HCT116 (cell line): ENCODE measurements at regions not wholly inside any gene's neighbourhood (a gene's known extent, or its start where the extent isn't known, plus 50 kb on each side); places are given as distances from the start of the nearest gene placed in this dataset.

Source experiments
- ATAC-seq: fragments of 200-7000 bp; cut with Tn5 transposase; 2 replicates; pipeline ENCODE4 v1.9.1; 2020; ENCODE audit warnings: mild to moderate bottlenecking, moderate library complexity
- BruUV-seq: library from RNA; stranded (reverse); fragments of 400-500 nt; replicated peaks from 2 replicates; lab custom pipeline; 2021; lab: Mats Ljungman, UMichigan
- CTCF ChIA-PET: fragments of 300-600 bp; sonication (Branson Sonifier 250); formaldehyde crosslinking; loops from one replicate; lab custom pipeline; 2021; ENCODE audit warnings: antibody characterized with exemption; lab: Charles Lee
- POLR2A ChIA-PET: fragments of 300-600, 350-600 bp; sonication (Branson Sonifier 250); formaldehyde crosslinking; loops from one replicate; lab custom pipeline; 2021; ENCODE audit warnings: antibody characterized with exemption; lab: Charles Lee
- RAD21 ChIA-PET, 2 experiments: fragments of 300-600 bp; sonication (Branson Sonifier 250); formaldehyde crosslinking; loops; one replicate each; lab custom pipeline; 2023; ENCODE audit warnings: low total read pairs in 2 of 2; ENCODE audit not compliant: uncharacterized antibody in 2 of 2, unreplicated experiment in 2 of 2, low non-redundant PET in 1 of 2; lab: Charles Lee
- DNase-seq: peaks from one replicate; pipeline ENCODE4 v3.0.0-alpha.2; 2010; ENCODE audit warnings: low read depth, low spot score
- H2AFZ ChIP-seq: fragments of 200-600 bp; shearing (Covaris generic), sonication (generic); 2 replicates; pipeline ENCODE4 v1.6.1; 2017; ENCODE audit warnings: low read depth, mixed run types, mixed read lengths, antibody characterized with exemption, low read length; ENCODE audit not compliant: poor library complexity, severe bottlenecking
- H3K27ac ChIP-seq: 2 replicates; pipeline ENCODE4 v1.5.1; 2012; ENCODE audit warnings: low read depth, low read length
- H3K27me3 ChIP-seq: fragments of 200-600 bp; sonication (generic); 2 replicates; pipeline ENCODE4 v1.6.1; 2016; ENCODE audit warnings: mixed run types, low read length, mixed read lengths; ENCODE audit not compliant: insufficient read depth
- H3K36me3 ChIP-seq, 2 experiments: fragments of 200-500 bp in 1 of 2; fragments of 200-600 bp in 1 of 2; sonication (Bioruptor generic) in 1 of 2; sonication (generic) in 1 of 2; 2 replicates each; pipeline versions ENCODE4 v1.5.1 to v1.6.1; 2014 to 2016; ENCODE audit warnings: low read length in 2 of 2, inconsistent platforms in 1 of 2, mixed read lengths in 1 of 2, mixed run types in 1 of 2; ENCODE audit not compliant: insufficient read depth in 2 of 2, control insufficient read depth in 1 of 2
- H3K4me1 ChIP-seq, 2 experiments: fragments of 200-600 bp in 1 of 2; sonication (generic) in 1 of 2; 2 replicates each; pipeline versions ENCODE4 v1.5.1 to v1.6.1; 2012 to 2017; ENCODE audit warnings: low read length in 2 of 2, inconsistent platforms in 1 of 2, mild to moderate bottlenecking in 1 of 2, mixed read lengths in 1 of 2, mixed run types in 1 of 2, moderate library complexity in 1 of 2; ENCODE audit not compliant: insufficient read depth in 2 of 2, control insufficient read depth in 1 of 2
- H3K4me2 ChIP-seq: fragments of 200-600 bp; sonication (generic); 2 replicates; pipeline ENCODE4 v1.6.1; 2017; ENCODE audit warnings: mixed run types, low read length, mixed read lengths
- H3K4me3 ChIP-seq, 2 experiments: fragments of 200-600 bp in 1 of 2; sonication (generic) in 1 of 2; replicated peaks in 1 of 2; 2 replicates each; pipeline ENCODE4 v1.5.1; 2011 to 2016; ENCODE audit warnings: low read length in 2 of 2, control low read depth in 1 of 2, low read depth in 1 of 2, mild to moderate bottlenecking in 1 of 2, mixed read lengths in 1 of 2, mixed run types in 1 of 2
- H3K79me2 ChIP-seq: fragments of 200-600 bp; sonication (generic); 2 replicates; pipeline ENCODE4 v1.6.1; 2017; ENCODE audit warnings: mild to moderate bottlenecking, mixed run types, low read length, moderate library complexity, mixed read lengths; ENCODE audit not compliant: insufficient read depth
- H3K9ac ChIP-seq: fragments of 200-600 bp; sonication (generic); 2 replicates; pipeline ENCODE4 v1.6.1; 2016; ENCODE audit warnings: low read length, mixed read lengths
- H3K9me2 ChIP-seq: fragments of 200-600 bp; sonication (generic), shearing (Covaris generic); 2 replicates; pipeline ENCODE4 v1.6.1; 2017; ENCODE audit warnings: mixed run types, mild to moderate bottlenecking, moderate library complexity; ENCODE audit not compliant: insufficient read depth
- H3K9me3 ChIP-seq, 2 experiments: fragments of 200-500 bp in 1 of 2; fragments of 200-600 bp in 1 of 2; sonication (Bioruptor generic) in 1 of 2; sonication (generic) in 1 of 2; 2 replicates each; pipeline ENCODE4 v1.6.1; 2014 to 2017; ENCODE audit warnings: low read length in 2 of 2, mixed read lengths in 2 of 2, inconsistent platforms in 1 of 2, low read depth in 1 of 2, mild to moderate bottlenecking in 1 of 2, mixed run types in 1 of 2, moderate library complexity in 1 of 2; ENCODE audit not compliant: control insufficient read depth in 1 of 2, insufficient read depth in 1 of 2
- H4K20me1 ChIP-seq: fragments of 200-600 bp; sonication (generic), shearing (Covaris generic); 2 replicates; pipeline ENCODE4 v1.6.1; 2017; ENCODE audit warnings: mixed run types, mild to moderate bottlenecking, moderate library complexity; ENCODE audit not compliant: insufficient read depth
- ATF3 ChIP-seq: IDR thresholded peaks from 2 replicates; pipeline ENCODE4 v1.6.1; 2012
- CTCF ChIP-seq, 3 experiments: fragments of 200-600 bp in 1 of 3; sonication (generic) in 1 of 3; IDR thresholded peaks in 2 of 3; conservative IDR thresholded peaks in 1 of 3; 2 replicates each; pipeline ENCODE4 v1.5.1; 2012 to 2017; ENCODE audit warnings: low read depth in 2 of 3, low read length in 2 of 3, antibody characterized with exemption in 1 of 3, borderline replicate concordance in 1 of 3, control low read depth in 1 of 3, mild to moderate bottlenecking in 1 of 3, mixed read lengths in 1 of 3, mixed run types in 1 of 3, moderate library complexity in 1 of 3; ENCODE audit not compliant: insufficient read depth in 1 of 3
- EGR1 ChIP-seq: IDR thresholded peaks from 2 replicates; pipeline ENCODE4 v1.6.1; 2012; ENCODE audit warnings: low read depth
- ELF1 ChIP-seq: IDR thresholded peaks from 2 replicates; pipeline ENCODE4 v1.6.1; 2012; ENCODE audit warnings: low read depth, borderline replicate concordance
- EZH2 ChIP-seq: fragments of 200-600 bp; sonication (generic); IDR thresholded peaks from 2 replicates; pipeline ENCODE4 v1.6.1; 2017; ENCODE audit warnings: antibody characterized with exemption, mixed run types
- FOSL1 ChIP-seq: IDR thresholded peaks from 2 replicates; pipeline ENCODE4 v1.6.1; 2012; ENCODE audit warnings: low read depth
- JUND ChIP-seq: IDR thresholded peaks from 2 replicates; pipeline ENCODE4 v1.6.1; 2012
- SIN3A ChIP-seq: IDR thresholded peaks from 2 replicates; pipeline ENCODE4 v1.6.1; 2012; ENCODE audit warnings: low read depth
- SP1 ChIP-seq: IDR thresholded peaks from 2 replicates; pipeline ENCODE4 v1.6.1; 2012; ENCODE audit warnings: low read depth
- SRF ChIP-seq: IDR thresholded peaks from 2 replicates; pipeline ENCODE4 v1.6.1; 2012; ENCODE audit warnings: low read depth
- YY1 ChIP-seq: IDR thresholded peaks from 2 replicates; pipeline ENCODE4 v1.6.1; 2011; ENCODE audit warnings: low read length, low read depth, moderate library complexity, mild to moderate bottlenecking; ENCODE audit not compliant: insufficient replicate concordance; ENCODE audit errors: extremely low read depth
- ZBTB33 ChIP-seq: IDR thresholded peaks from 2 replicates; pipeline ENCODE4 v1.6.1; 2011; ENCODE audit warnings: mild to moderate bottlenecking, low read length, moderate library complexity; ENCODE audit not compliant: insufficient replicate concordance; ENCODE audit errors: extremely low read depth
- ZFX ChIP-seq: fragments of 450-650 bp; IDR thresholded peaks from 2 replicates; pipeline ENCODE4 v1.6.1; 2017
- intact Hi-C: fragments of 100-400 bp; cut with micrococcal nuclease; formaldehyde crosslinking; loops from 2 replicates; pipeline ENCODE4 v1.10.0; 2022

DNA sequence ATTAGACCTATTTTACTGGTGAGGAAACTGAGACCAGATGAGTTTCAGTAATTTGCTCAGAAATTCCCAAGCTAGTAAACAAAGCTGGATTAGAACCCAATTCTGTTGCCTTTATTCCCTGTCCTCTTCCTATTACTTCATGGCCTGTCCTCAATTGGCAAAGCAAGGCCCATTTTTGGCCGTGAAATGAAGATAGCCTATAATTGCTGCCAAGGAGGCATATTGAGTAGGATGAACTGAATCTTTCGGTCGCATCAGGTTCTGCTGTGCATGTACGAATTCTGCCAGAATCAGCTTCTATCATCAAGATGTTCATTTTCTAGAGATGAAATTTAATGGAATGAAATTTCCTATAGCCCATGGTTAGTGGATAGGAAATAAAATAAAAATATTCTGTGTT, 1485.2 kb upstream of the PIK3C3 start:
- ChIA-PET POLR2A (no interaction called here), RAD21 (no interaction called here), CTCF (no interaction called here)
- no peak overlapping the region for H2AFZ ChIP-seq
- H3K4me2 ChIP-seq = no peak overlapping the region
- no peaks in the 10 kb centered on the region for H3K4me1 ChIP-seq
- no peaks in the 10 kb centered on the region for H3K79me2 ChIP-seq
- H3K27me3 ChIP-seq = no peaks in the 10 kb centered on the region
- no peaks in the 10 kb centered on the region for H4K20me1 ChIP-seq
- H3K9me2 ChIP-seq = no peaks in the 10 kb centered on the region
- BruUV-seq = no TSS peak
- H3K27ac ChIP-seq = no peak overlapping the region
- H3K36me3 ChIP-seq = no peaks in the 10 kb centered on the region
- H3K4me3 ChIP-seq = no peak overlapping the region
- no peak overlapping the region for H3K9ac ChIP-seq
- ATAC-seq (no peak), DNase-seq (no peak)
- TF ChIP-seq ELF1 (no peak), SP1 (no peak)
- peaks cover 4 to 41% of the 10 kb centered on the region in 2 experiments; a peak in 2 of 4 replicates for H3K9me3 ChIP-seq
- intact Hi-C loops = no loop called here

DNA sequence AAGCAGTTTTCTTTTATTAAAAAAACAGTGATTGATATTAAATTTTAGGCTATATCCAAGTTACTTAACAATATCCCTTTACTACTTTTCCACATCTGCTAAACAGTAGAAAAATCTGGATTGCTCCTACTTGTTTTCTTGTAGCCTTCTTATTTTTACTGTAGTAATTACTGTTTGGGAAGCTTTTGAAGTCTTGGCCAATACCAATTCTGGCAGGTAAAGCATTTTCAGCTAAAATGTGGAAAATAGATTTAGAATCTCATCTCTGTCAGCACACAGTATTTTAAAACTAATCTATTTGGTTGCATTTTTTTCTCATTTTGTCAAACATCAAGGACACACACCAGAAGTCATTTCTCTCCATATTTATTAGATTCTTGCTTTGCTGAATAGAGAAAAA, 1485.7 kb upstream of the PIK3C3 start:
- no peak for ATAC-seq
- H3K36me3 ChIP-seq = no peaks in the 10 kb centered on the region
- RAD21 ChIA-PET = no interaction called here
- no peaks in the 10 kb centered on the region for H3K9me2 ChIP-seq
- intact Hi-C loops = no loop called here
- POLR2A ChIA-PET = no interaction called here
- H3K27me3 ChIP-seq = no peaks in the 10 kb centered on the region
- H3K27ac ChIP-seq = no peak overlapping the region
- no peaks in the 10 kb centered on the region for H3K4me1 ChIP-seq
- H3K4me2 ChIP-seq = no peak overlapping the region
- no peaks in the 10 kb centered on the region for H3K79me2 ChIP-seq
- TF ChIP-seq ELF1 = no peak
- TF ChIP-seq SIN3A = no peak
- no peak for TF ChIP-seq SRF
- TF ChIP-seq EZH2 = no peak
- no peak for TF ChIP-seq ATF3
- no peak for TF ChIP-seq ZBTB33
- TF ChIP-seq YY1 = no peak
- no peak for TF ChIP-seq FOSL1
- TF ChIP-seq ZFX = no peak
- TF ChIP-seq SP1 = no peak
- no peak for TF ChIP-seq CTCF (IDR thresholded peaks at IDR 0.05 in 2 of 3, conservative IDR thresholded peaks at IDR 0.05 in 1 of 3; ENCODE audit: borderline replicate concordance in 1 of 3, insufficient read depth in 1 of 3, low read depth in 2 of 3, low read length in 2 of 3)
- no peak for TF ChIP-seq JUND
- TF ChIP-seq EGR1 = no peak
- CTCF ChIA-PET = no interaction called here
- no peak for DNase-seq
- no peak overlapping the region for H2AFZ ChIP-seq
- BruUV-seq = no TSS peak
- H3K4me3 ChIP-seq = no peak overlapping the region
- no peak overlapping the region for H3K9ac ChIP-seq
- peaks cover 4 to 38% of the 10 kb centered on the region in 2 experiments; a peak in 2 of 4 replicates for H3K9me3 ChIP-seq
- H4K20me1 ChIP-seq = no peaks in the 10 kb centered on the region
